WERI-Rb-1 (cell line): ENCODE measurements at regions not wholly inside any gene's neighbourhood (a gene's known extent, or its start where the extent isn't known, plus 50 kb on each side); places are given as distances from the start of the nearest gene placed in this dataset.

ENCODE experiments used
- DNase-seq: peaks from one replicate; pipeline ENCODE4 v3.0.0-alpha.2; 2020
- H3K27ac ChIP-seq: fragments of 250-450 bp; sonication (Bioruptor Pico); 2 replicates; pipeline ENCODE4 v1.5.1; 2020; ENCODE audit warnings: mild to moderate bottlenecking, moderate library complexity
- H3K27me3 ChIP-seq: fragments of 250-450 bp; sonication (Bioruptor Pico); 2 replicates; pipeline ENCODE4 v1.5.1; 2021; ENCODE audit warnings: mild to moderate bottlenecking, low read depth, moderate library complexity; ENCODE audit not compliant: insufficient read depth, severe bottlenecking
- H3K36me3 ChIP-seq: fragments of 250-450 bp; sonication (Bioruptor Pico); 2 replicates; pipeline ENCODE4 v1.5.1; 2020; ENCODE audit warnings: mild to moderate bottlenecking, moderate library complexity
- H3K4me3 ChIP-seq: 2 replicates; pipeline ENCODE4 v1.5.1; 2011; ENCODE audit warnings: low read depth, mild to moderate bottlenecking, control low read depth, low read length
- H3K9me3 ChIP-seq: fragments of 250-450 bp; sonication (Bioruptor Pico); 2 replicates; pipeline ENCODE4 v1.5.1; 2021; ENCODE audit warnings: mild to moderate bottlenecking, moderate library complexity; ENCODE audit not compliant: severe bottlenecking
- CTCF ChIP-seq: IDR thresholded peaks from 2 replicates; pipeline ENCODE4 v1.5.1; 2011; ENCODE audit warnings: low read depth, mild to moderate bottlenecking, control low read depth, inconsistent platforms, low read length

GRCh38 chr4:24091639-24092233 lies 201.9 kb upstream of the PPARGC1A start:
- no peak overlapping the region for H3K27ac ChIP-seq
- H3K9me3 ChIP-seq: no peaks in the 10 kb centered on the region
- no peaks in the 10 kb centered on the region for H3K36me3 ChIP-seq
- TF ChIP-seq CTCF: no peak
- no peak overlapping the region for H3K4me3 ChIP-seq
- DNase-seq: no peak
- H3K27me3 ChIP-seq: no peaks in the 10 kb centered on the region

GRCh38 chr4:24089851-24090534 lies 200.1 kb upstream of the PPARGC1A start:
- H3K27me3 ChIP-seq: no peaks in the 10 kb centered on the region
- H3K9me3 ChIP-seq: no peaks in the 10 kb centered on the region
- DNase-seq: no peak
- H3K4me3 ChIP-seq: no peak overlapping the region
- no peak overlapping the region for H3K27ac ChIP-seq
- H3K36me3 ChIP-seq: no peaks in the 10 kb centered on the region
- no peak for TF ChIP-seq CTCF

- DNase-seq: no peak
- Histone ChIP-seq H3K9me3 (no peaks in the 10 kb centered on the region), H3K36me3 (no peaks in the 10 kb centered on the region), H3K27ac (no peak overlapping the region), H3K4me3 (no peak overlapping the region), H3K27me3 (no peaks in the 10 kb centered on the region)
- TF ChIP-seq CTCF: no peak
Measured at GRCh38 chr4:24080871-24081270, 191.0 kb upstream of the PPARGC1A start.

- H3K9me3 ChIP-seq: no peaks in the 10 kb centered on the region
- no peak for TF ChIP-seq CTCF
- no peak for DNase-seq
- no peaks in the 10 kb centered on the region for H3K36me3 ChIP-seq
- H3K27me3 ChIP-seq: no peaks in the 10 kb centered on the region
- no peak overlapping the region for H3K27ac ChIP-seq
- no peak overlapping the region for H3K4me3 ChIP-seq
Measured at GRCh38 chr4:24078347-24078962, 188.6 kb upstream of the PPARGC1A start.

GRCh38 chr4:24076811-24077210 lies 187.0 kb upstream of the PPARGC1A start:
- no peak for TF ChIP-seq CTCF
- no peak for DNase-seq
- Histone ChIP-seq H3K4me3 (no peak overlapping the region), H3K27ac (no peak overlapping the region), H3K27me3 (no peaks in the 10 kb centered on the region), H3K36me3 (no peaks in the 10 kb centered on the region), H3K9me3 (no peaks in the 10 kb centered on the region)
